KMS-11 (cell line): ENCODE measurements at regions not wholly inside any gene's neighbourhood (a gene's known extent, or its start where the extent isn't known, plus 50 kb on each side); places are given as distances from the start of the nearest gene placed in this dataset.

Experiments
- H2AFZ ChIP-seq: fragments of 200-600 bp; sonication (generic); 2 replicates; pipeline ENCODE4 v1.6.1; 2016; ENCODE audit warnings: antibody characterized with exemption, mixed run types, low read depth
- H3K27ac ChIP-seq: fragments of 200-600 bp; sonication (generic); 2 replicates; pipeline ENCODE4 v1.6.1; 2016; ENCODE audit warnings: mild to moderate bottlenecking, mixed run types
- H3K27me3 ChIP-seq: fragments of 200-600 bp; sonication (generic); 2 replicates; pipeline ENCODE4 v1.6.1; 2017; ENCODE audit warnings: mild to moderate bottlenecking, low read depth, mixed run types, moderate library complexity; ENCODE audit not compliant: insufficient read depth
- H3K36me3 ChIP-seq: fragments of 200-600 bp; sonication (generic); 2 replicates; pipeline ENCODE4 v1.6.1; 2017; ENCODE audit warnings: mild to moderate bottlenecking, mixed run types; ENCODE audit not compliant: insufficient read depth
- H3K4me1 ChIP-seq: fragments of 200-600 bp; sonication (generic); 2 replicates; pipeline ENCODE4 v1.6.1; 2016; ENCODE audit warnings: mild to moderate bottlenecking, low read depth, mixed run types; ENCODE audit not compliant: poor library complexity, severe bottlenecking
- H3K4me2 ChIP-seq: fragments of 200-600 bp; sonication (generic); 2 replicates; pipeline ENCODE4 v1.7.0; 2016; ENCODE audit warnings: mild to moderate bottlenecking, mixed run types
- H3K4me3 ChIP-seq: fragments of 200-600 bp; sonication (generic); IDR thresholded peaks from 2 replicates; pipeline ENCODE4 v1.6.1; 2017; ENCODE audit warnings: low read depth, low read length, mixed read lengths; ENCODE audit not compliant: insufficient read depth
- H3K79me2 ChIP-seq: fragments of 200-600 bp; sonication (generic); 2 replicates; pipeline ENCODE4 v1.6.1; 2016; ENCODE audit warnings: low read depth, mixed run types; ENCODE audit not compliant: insufficient read depth
- H3K9ac ChIP-seq: fragments of 200-600 bp; sonication (generic); 2 replicates; pipeline ENCODE4 v1.6.1; 2016; ENCODE audit warnings: mild to moderate bottlenecking, mixed run types
- H4K20me1 ChIP-seq: fragments of 200-600 bp; sonication (generic); 2 replicates; pipeline ENCODE4 v1.6.1; 2016; ENCODE audit warnings: mild to moderate bottlenecking, mixed run types; ENCODE audit not compliant: insufficient read depth
- TF ChIP-seq, protein P1 (sequence below): fragments of 200-600 bp; sonication (generic); conservative IDR thresholded peaks from 2 replicates; pipeline ENCODE4 v1.6.1; 2017; ENCODE audit warnings: low read depth, mild to moderate bottlenecking, antibody characterized with exemption, low read length, moderate library complexity, mixed read lengths

DNA sequence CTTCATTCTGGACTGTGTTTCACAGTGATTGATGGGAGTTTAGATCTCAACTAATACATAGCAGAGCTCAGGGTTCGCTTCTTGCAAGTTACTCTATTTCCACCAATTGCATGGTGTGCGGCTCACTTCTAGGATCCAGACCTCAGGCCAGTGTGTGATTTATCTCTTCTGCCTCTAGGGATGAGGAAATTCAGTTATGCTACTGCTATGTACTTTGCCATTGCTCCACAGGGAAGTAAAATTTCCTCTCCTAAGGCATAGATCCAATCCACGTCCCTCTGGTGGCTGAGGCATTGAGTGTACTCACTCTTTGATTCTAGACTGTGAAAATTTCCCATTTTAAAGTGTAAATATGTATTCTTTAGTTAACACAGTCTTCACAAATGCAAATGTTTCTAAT, 214.1 kb downstream of the HS3ST3B1 start:
- Histone ChIP-seq H3K4me1 (no peaks in the 10 kb centered on the region), H3K27ac (no peak overlapping the region), H3K4me3 (no peak overlapping the region), H3K9ac (no peak overlapping the region), H3K36me3 (no peaks in the 10 kb centered on the region), H3K79me2 (no peaks in the 10 kb centered on the region), H4K20me1 (no peaks in the 10 kb centered on the region), H2AFZ (no peak overlapping the region), H3K27me3 (no peaks in the 10 kb centered on the region), H3K4me2 (no peak overlapping the region)
- TF ChIP-seq, protein P1, sequence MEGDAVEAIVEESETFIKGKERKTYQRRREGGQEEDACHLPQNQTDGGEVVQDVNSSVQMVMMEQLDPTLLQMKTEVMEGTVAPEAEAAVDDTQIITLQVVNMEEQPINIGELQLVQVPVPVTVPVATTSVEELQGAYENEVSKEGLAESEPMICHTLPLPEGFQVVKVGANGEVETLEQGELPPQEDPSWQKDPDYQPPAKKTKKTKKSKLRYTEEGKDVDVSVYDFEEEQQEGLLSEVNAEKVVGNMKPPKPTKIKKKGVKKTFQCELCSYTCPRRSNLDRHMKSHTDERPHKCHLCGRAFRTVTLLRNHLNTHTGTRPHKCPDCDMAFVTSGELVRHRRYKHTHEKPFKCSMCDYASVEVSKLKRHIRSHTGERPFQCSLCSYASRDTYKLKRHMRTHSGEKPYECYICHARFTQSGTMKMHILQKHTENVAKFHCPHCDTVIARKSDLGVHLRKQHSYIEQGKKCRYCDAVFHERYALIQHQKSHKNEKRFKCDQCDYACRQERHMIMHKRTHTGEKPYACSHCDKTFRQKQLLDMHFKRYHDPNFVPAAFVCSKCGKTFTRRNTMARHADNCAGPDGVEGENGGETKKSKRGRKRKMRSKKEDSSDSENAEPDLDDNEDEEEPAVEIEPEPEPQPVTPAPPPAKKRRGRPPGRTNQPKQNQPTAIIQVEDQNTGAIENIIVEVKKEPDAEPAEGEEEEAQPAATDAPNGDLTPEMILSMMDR, result no peak

DNA sequence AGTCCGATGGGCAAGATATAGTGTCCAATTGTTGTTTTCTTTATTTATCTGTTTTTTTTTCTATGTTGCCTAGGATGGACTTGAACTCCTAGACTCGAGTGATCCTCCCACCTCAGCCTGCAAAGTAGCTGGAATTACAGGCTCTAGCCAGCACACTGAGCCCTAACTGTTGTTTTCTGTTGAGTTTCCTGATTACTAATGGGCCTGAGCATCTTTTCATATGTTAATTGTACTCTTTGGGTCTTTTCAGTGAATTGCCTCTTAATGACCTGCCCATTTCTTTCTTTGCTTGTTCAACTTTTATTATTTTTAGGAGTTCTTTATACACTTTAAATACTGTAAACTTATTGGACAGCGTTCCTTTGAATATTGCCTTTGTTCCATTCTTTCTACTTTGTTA, 213.0 kb downstream of the HS3ST3B1 start:
- no peak overlapping the region for H3K4me2 ChIP-seq

DNA sequence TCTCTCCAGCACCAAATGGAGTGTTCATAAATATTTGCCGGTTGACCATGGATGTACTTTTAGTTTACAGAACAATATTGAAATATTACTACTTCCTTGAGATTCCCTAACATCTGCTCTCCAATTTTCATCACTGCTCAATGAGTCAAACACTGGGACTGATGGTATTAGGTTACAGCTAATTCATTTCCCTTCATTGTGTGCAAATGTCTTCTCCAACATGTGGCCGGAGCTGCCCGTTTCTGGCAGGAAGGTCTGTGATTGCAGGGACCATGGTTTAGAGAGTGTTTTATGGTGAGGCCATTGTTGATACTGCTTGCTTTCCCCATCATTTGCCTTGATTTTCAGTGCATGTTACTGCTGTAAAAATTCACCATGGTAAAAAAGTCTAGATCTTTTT, 209.3 kb downstream of the HS3ST3B1 start:
- H3K4me2 ChIP-seq, result no peak overlapping the region
- no peaks in the 10 kb centered on the region for H3K4me1 ChIP-seq
- H3K36me3 ChIP-seq, result no peaks in the 10 kb centered on the region
- no peaks in the 10 kb centered on the region for H3K79me2 ChIP-seq
- no peak overlapping the region for H2AFZ ChIP-seq
- no peak overlapping the region for H3K27ac ChIP-seq
- no peaks in the 10 kb centered on the region for H3K27me3 ChIP-seq
- H4K20me1 ChIP-seq, result no peaks in the 10 kb centered on the region
- no peak overlapping the region for H3K4me3 ChIP-seq
- TF ChIP-seq, protein P1, result no peak
- no peak overlapping the region for H3K9ac ChIP-seq

More for the DNA sequence above, 213.0 kb downstream of the HS3ST3B1 start:
- Histone ChIP-seq H3K4me3 (no peak overlapping the region), H3K27me3 (no peaks in the 10 kb centered on the region), H3K9ac (no peak overlapping the region), H4K20me1 (no peaks in the 10 kb centered on the region), H2AFZ (no peak overlapping the region), H3K36me3 (no peaks in the 10 kb centered on the region), H3K27ac (no peak overlapping the region), H3K4me1 (no peaks in the 10 kb centered on the region), H3K79me2 (no peaks in the 10 kb centered on the region)
- TF ChIP-seq, protein P1, result no peak

DNA sequence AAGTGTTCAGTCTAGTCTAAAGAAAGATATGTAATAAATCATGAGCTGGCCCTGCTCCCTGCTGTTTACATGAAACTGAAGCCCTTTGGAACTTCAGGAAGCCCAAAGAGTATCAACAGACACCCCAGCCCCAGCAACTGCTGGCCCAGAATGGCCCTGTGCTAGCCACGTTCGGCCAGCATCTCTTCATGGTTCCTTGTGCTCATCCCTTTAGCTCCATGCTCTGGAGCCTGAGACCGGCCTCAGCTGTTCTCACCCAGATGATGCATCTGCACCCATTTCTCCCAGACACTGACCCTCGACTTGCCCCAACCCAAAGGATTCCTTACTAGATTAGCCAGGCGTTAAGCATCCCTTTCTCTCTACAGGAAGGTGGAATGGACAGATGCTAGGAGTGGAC, 207.3 kb downstream of the HS3ST3B1 start:
- Histone ChIP-seq H3K79me2 (no peaks in the 10 kb centered on the region), H3K4me1 (no peaks in the 10 kb centered on the region), H3K36me3 (no peaks in the 10 kb centered on the region), H2AFZ (no peak overlapping the region), H3K9ac (no peak overlapping the region), H4K20me1 (no peaks in the 10 kb centered on the region), H3K27ac (no peak overlapping the region), H3K27me3 (no peaks in the 10 kb centered on the region), H3K4me2 (no peak overlapping the region), H3K4me3 (no peak overlapping the region)
- TF ChIP-seq, protein P1, result no peak
